CD4-positive, CD25-positive, alpha-beta regulatory T cell (primary cell): ENCODE measurements at regions not wholly inside any gene's neighbourhood (a gene's known extent, or its start where the extent isn't known, plus 50 kb on each side); places are given as distances from the start of the nearest gene placed in this dataset.

Experiments used
- ATAC-seq, 2 donors: fragments of 150-1000 bp; cut with Tn5 transposase; one replicate each; pipeline ENCODE4 v1.10.0; 2021; ENCODE audit warnings: low read depth in 2 of 2, moderate number of reproducible peaks in 2 of 2, moderate library complexity in 1 of 2
- DNase-seq, 3 donors: peaks; one replicate each; pipeline versions ENCODE4 v3.0.0 to v3.0.0-alpha.2; 2012 to 2022; ENCODE audit warnings: mixed read lengths in 1 of 3
- H3K27ac ChIP-seq: one replicate; pipeline ENCODE4 v1.7.0; 2013; ENCODE audit warnings: mild to moderate bottlenecking, low read length; ENCODE audit not compliant: insufficient read depth, poor library complexity, severe bottlenecking
- H3K27me3 ChIP-seq: one replicate; pipeline ENCODE4 v1.7.0; 2013; ENCODE audit warnings: low read length; ENCODE audit not compliant: control insufficient read depth, insufficient read depth
- H3K36me3 ChIP-seq: one replicate; pipeline ENCODE4 v1.7.0; 2013; ENCODE audit warnings: mild to moderate bottlenecking, low read length, moderate library complexity; ENCODE audit not compliant: control insufficient read depth, insufficient read depth
- H3K4me1 ChIP-seq: 2 replicates; pipeline ENCODE4 v1.7.0; 2013; ENCODE audit warnings: mild to moderate bottlenecking, low read length; ENCODE audit not compliant: insufficient read depth, control insufficient read depth, poor library complexity, severe bottlenecking
- H3K4me3 ChIP-seq: one replicate; pipeline ENCODE4 v1.7.0; 2013; ENCODE audit warnings: low read depth, mild to moderate bottlenecking, low read length, moderate library complexity
- H3K9me3 ChIP-seq, 2 experiments: 1 replicate in 1 of 2; 2 replicates in 1 of 2; pipeline ENCODE4 v1.7.0; 2013; ENCODE audit warnings: low read length in 2 of 2, mild to moderate bottlenecking in 1 of 2, moderate library complexity in 1 of 2; ENCODE audit not compliant: control insufficient read depth in 2 of 2
- H3K27ac Mint-ChIP-seq, 3 donors: one replicate each; pipeline ENCODE4 v1.8.0; 2020 to 2022; ENCODE audit warnings: mild to moderate bottlenecking in 3 of 3, mixed read lengths in 3 of 3, moderate library complexity in 2 of 3
- H3K27me3 Mint-ChIP-seq: one replicate; pipeline ENCODE4 v1.8.0; 2022; ENCODE audit warnings: mild to moderate bottlenecking, mixed read lengths
- H3K36me3 Mint-ChIP-seq: one replicate; pipeline ENCODE4 v1.8.0; 2020; ENCODE audit warnings: mixed read lengths
- H3K4me1 Mint-ChIP-seq, 4 donors: one replicate each; pipeline ENCODE4 v1.8.0; 2020 to 2022; ENCODE audit warnings: mixed read lengths in 4 of 4, mild to moderate bottlenecking in 1 of 4
- H3K4me3 Mint-ChIP-seq, 4 donors: one replicate each; pipeline ENCODE4 v1.8.0; 2020 to 2022; ENCODE audit warnings: mild to moderate bottlenecking in 4 of 4, mixed read lengths in 4 of 4, moderate library complexity in 3 of 4
- H3K9me3 Mint-ChIP-seq, 7 donors: one replicate each; pipeline ENCODE4 v1.8.0; 2020 to 2022; ENCODE audit warnings: mixed read lengths in 7 of 7, mild to moderate bottlenecking in 3 of 7, moderate library complexity in 2 of 7

DNA sequence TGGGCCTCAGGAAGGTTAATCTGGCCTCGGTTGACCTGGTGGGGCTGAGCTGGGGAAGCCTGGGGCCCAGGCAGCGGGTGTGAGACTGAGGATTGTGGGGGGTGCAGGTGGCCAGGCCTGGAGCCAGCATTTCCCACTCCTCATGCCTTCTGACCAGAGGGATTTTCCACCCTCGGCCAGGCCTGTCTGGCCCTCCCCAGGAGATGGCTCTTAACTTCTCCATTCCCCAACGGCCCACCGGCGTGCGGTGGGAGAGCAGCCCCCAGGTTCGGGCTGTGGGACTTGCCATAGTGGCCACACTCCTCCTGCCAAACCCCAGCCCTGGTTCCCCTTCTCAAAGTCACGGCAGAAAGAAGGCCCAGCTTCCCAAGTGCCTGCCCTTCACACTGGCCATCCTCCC lies 126.5 kb upstream of the RUNX3 start:
- no peak overlapping the region for H3K27ac Mint-ChIP-seq

DNA sequence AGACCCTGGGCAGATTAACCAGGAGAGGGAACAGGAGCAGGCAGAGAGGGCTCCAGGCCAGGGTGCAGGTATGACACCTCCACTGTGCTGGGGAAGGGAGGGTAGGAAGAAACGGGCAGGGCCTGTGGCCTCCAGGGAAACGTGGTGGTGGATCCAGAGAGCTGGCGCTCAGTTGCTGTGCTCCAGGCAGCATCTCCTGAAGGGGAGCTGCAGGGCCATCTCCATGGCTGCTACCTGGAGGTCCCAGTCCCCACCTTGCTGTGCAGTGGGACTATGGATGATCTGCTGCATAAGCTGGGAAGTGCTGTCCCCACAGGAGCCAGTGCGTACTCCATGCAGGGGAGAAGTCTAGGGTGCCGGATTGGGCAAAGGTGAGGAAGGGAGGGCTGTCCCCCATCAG lies 125.9 kb upstream of the RUNX3 start:
- DNase-seq: no peak
- Histone ChIP-seq H3K27ac (no peak overlapping the region), H3K36me3 (no peaks in the 10 kb centered on the region), H3K4me3 (no peak overlapping the region), H3K27me3 (peaks cover 3% of the 10 kb centered on the region), H3K9me3 (no peaks in the 10 kb centered on the region), H3K4me1 (no peaks in the 10 kb centered on the region)
- Mint-ChIP-seq H3K27me3 (peaks cover 27% of the 10 kb centered on the region), H3K4me1 (peaks cover 0 to 4% (median 0%) of the 10 kb centered on the region in 4 donors), H3K27ac (peak overlapping the region in 1 of 3 donors; percentile 8), H3K9me3 (no peaks in the 10 kb centered on the region), H3K36me3 (no peaks in the 10 kb centered on the region), H3K4me3 (no peak overlapping the region)
- ATAC-seq: no peak

More for the DNA sequence above, 126.5 kb upstream of the RUNX3 start:
- Histone ChIP-seq H3K36me3 (no peaks in the 10 kb centered on the region), H3K9me3 (no peaks in the 10 kb centered on the region), H3K4me1 (no peaks in the 10 kb centered on the region), H3K4me3 (no peak overlapping the region), H3K27me3 (peaks cover 3% of the 10 kb centered on the region), H3K27ac (no peak overlapping the region)
- Mint-ChIP-seq H3K36me3 (no peaks in the 10 kb centered on the region), H3K4me3 (no peak overlapping the region), H3K4me1 (peaks cover 0 to 4% (median 0%) of the 10 kb centered on the region in 4 donors), H3K27me3 (peaks cover 27% of the 10 kb centered on the region), H3K9me3 (no peaks in the 10 kb centered on the region)
- DNase-seq (no peak), ATAC-seq (no peak)

DNA sequence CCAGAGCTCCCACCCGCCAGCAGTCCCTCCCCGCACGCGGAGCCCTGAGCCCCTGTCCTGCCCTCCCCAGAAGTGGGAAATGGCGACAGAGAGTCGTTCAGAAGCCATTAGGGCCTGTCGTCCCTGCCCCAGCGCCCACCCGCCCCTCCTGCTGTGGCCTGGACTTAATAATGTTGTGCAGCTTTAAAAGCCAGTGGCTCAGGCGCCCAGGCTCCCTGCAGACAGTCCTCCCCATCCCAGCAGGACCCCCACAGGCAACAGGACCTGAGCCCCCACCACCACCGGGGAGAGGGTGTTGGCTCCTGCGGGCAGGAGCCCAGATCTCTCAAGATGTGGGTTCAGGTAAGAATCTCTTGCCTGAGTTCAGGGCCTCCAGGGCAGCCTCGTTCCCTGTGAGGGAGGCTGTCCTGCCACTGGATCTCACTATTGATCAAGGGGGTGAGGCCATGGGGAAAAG lies 125.3 kb upstream of the RUNX3 start:
- Mint-ChIP-seq H3K36me3 (no peaks in the 10 kb centered on the region), H3K27me3 (peaks cover 27% of the 10 kb centered on the region), H3K27ac (peak overlapping the region in 1 of 3 donors; percentile 8), H3K4me3 (no peak overlapping the region), H3K9me3 (no peaks in the 10 kb centered on the region), H3K4me1 (peaks cover 0 to 4% (median 0%) of the 10 kb centered on the region in 4 donors)
- Histone ChIP-seq H3K36me3 (no peaks in the 10 kb centered on the region), H3K4me3 (no peak overlapping the region), H3K27ac (no peak overlapping the region), H3K27me3 (peaks cover 3% of the 10 kb centered on the region), H3K4me1 (no peaks in the 10 kb centered on the region), H3K9me3 (no peaks in the 10 kb centered on the region)
- no peak for ATAC-seq
- no peak for DNase-seq

DNA sequence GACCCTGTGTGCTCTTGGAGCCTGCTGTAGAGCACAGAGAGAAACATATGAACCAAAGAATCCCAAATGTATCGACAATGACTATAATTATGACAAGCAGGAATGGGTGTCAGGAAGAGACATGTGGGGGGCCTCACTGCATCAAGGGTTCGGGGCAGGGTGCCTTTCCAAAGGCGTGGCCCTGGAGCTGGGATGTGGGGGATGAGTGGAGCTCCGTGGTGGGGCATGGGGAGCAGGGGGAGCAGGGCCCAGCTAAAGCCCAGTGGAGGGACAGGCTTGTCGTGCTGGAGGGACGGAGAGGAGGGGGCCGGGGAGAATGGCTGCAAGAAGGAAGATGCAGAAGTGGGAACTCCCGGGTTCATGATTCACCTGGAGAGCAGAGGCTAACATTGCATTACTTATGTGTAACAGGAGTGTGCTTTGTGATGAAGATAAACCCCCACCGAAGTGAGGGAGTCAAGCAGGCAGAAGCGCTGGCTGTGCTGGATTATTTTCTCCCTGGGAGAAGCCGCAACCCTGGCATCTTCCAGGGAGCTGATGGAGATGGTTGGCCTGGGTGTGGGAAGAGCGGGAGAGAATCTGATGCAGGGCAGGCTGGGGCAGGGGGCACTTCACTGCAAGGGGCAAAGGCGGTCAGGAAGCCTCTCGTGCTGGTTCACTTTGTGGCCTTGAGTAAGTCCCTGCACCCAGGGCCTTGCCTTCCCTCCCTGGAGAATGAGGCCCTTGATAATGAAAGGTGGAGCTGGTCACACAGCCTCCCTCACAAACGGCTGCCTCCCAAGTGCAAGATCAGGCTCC lies 124.6 kb upstream of the RUNX3 start:
- Histone ChIP-seq H3K4me3 (no peak overlapping the region), H3K27ac (no peak overlapping the region), H3K4me1 (no peaks in the 10 kb centered on the region), H3K9me3 (no peaks in the 10 kb centered on the region), H3K27me3 (peaks cover 3% of the 10 kb centered on the region), H3K36me3 (no peaks in the 10 kb centered on the region)
- Mint-ChIP-seq H3K27ac (peak overlapping the region in 1 of 3 donors; percentile 72), H3K4me1 (peaks cover 0 to 4% (median 0%) of the 10 kb centered on the region in 4 donors), H3K9me3 (no peaks in the 10 kb centered on the region), H3K36me3 (no peaks in the 10 kb centered on the region), H3K27me3 (peaks cover 25% of the 10 kb centered on the region), H3K4me3 (no peak overlapping the region)
- DNase-seq (no peak), ATAC-seq (no peak)

DNA sequence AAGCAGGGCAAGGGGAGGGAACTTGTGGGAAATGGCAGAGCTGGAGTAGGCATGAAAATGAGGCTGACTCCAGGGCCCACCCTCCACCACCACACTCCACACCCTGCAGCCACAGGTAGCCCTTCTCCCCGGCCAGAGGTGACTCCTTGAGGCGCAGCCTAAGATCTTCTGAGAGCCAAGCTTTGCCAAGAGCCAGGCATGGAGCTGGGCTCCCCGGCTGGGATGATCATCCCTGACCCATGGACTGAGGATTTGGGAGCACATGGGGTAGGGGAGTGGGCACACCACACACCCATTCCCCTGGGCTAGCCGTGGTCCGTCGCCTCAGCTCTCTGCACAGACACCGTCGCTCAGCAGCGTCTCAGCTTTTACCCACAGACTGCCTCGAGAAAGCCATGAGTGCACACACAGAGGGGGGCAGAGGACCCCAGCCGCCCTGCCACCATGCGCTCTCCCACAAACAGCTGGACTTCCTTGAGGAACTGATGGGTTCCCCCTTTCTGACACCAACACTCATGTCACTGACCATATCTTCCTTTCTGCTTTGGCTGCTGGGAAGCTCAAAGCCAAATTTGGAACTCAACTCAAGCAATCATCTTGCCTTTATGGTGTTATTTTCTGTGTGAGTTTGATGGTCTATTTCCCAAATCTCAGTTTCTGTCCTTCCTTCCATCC lies 123.6 kb upstream of the RUNX3 start:
- H3K27me3 Mint-ChIP-seq: peaks cover 24% of the 10 kb centered on the region
- H3K27ac ChIP-seq: no peak overlapping the region
- H3K4me1 ChIP-seq: no peaks in the 10 kb centered on the region
- H3K36me3 ChIP-seq: no peaks in the 10 kb centered on the region
- no peak overlapping the region for H3K4me3 Mint-ChIP-seq
- no peaks in the 10 kb centered on the region for H3K9me3 ChIP-seq
- peaks cover 0 to 4% (median 0%) of the 10 kb centered on the region in 4 donors for H3K4me1 Mint-ChIP-seq
- peaks cover 3% of the 10 kb centered on the region for H3K27me3 ChIP-seq
- H3K4me3 ChIP-seq: no peak overlapping the region
- ATAC-seq (no peak), DNase-seq (no peak)
- no peak overlapping the region for H3K27ac Mint-ChIP-seq
- no peaks in the 10 kb centered on the region for H3K9me3 Mint-ChIP-seq
- H3K36me3 Mint-ChIP-seq: no peaks in the 10 kb centered on the region

DNA sequence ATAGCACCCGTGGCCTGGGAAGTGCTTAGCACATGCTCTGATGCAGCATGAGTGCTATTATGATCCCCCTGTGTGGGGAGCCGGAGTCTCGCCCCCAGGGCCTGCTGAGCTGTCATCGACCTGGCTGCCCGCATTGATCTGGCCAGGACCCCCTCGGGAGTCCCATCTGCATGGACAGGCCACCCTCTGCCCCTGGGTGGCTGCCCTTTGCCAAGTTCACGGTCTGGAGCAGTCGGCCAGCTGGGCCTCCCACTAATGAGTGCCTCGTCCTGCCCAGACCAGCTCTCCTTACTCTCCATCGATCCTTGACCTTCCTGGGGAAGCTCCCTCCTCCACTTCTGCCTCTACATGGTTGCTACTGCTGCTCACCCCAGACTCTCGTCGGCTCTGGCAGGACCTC lies 121.8 kb upstream of the RUNX3 start:
- no peak overlapping the region for H3K4me3 ChIP-seq
- no peaks in the 10 kb centered on the region for H3K36me3 Mint-ChIP-seq
- no peaks in the 10 kb centered on the region for H3K27me3 ChIP-seq
- peak overlapping the region in 1 of 3 donors; percentile 48 for H3K27ac Mint-ChIP-seq
- DNase-seq: no peak
- H3K36me3 ChIP-seq: no peaks in the 10 kb centered on the region
- H3K9me3 ChIP-seq: no peaks in the 10 kb centered on the region
- no peak overlapping the region for H3K4me3 Mint-ChIP-seq
- H3K9me3 Mint-ChIP-seq: no peaks in the 10 kb centered on the region
- no peak for ATAC-seq
- H3K27ac ChIP-seq: no peak overlapping the region
- no peaks in the 10 kb centered on the region for H3K4me1 ChIP-seq
- H3K4me1 Mint-ChIP-seq: peaks cover 0 to 4% (median 0%) of the 10 kb centered on the region in 4 donors
- H3K27me3 Mint-ChIP-seq: peaks cover 21% of the 10 kb centered on the region

DNA sequence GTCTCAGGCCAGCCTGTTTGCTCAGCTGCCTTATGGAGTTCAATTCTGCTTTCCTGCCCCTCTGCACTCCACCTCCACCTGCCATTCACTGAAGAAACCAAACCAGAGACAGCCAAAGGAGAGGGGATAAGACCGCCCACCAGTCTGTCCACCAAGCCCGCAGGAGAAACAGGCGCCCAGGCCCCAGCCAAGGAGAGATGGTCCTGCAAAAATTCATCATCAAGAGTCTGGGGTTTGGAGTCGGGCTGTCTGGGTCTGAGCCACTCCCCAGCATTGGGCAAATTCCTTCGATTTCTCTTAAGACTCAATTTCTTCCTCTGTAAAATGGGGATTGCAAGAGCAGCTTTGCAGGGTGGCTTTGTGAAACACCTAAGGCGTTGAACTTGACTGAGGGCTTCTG lies 121.4 kb upstream of the RUNX3 start:
- Histone ChIP-seq H3K27ac (no peak overlapping the region), H3K4me3 (no peak overlapping the region), H3K9me3 (no peaks in the 10 kb centered on the region), H3K4me1 (no peaks in the 10 kb centered on the region), H3K36me3 (no peaks in the 10 kb centered on the region), H3K27me3 (no peaks in the 10 kb centered on the region)
- Mint-ChIP-seq H3K36me3 (no peaks in the 10 kb centered on the region), H3K27ac (peak overlapping the region in 1 of 3 donors; percentile 48), H3K27me3 (peaks cover 24% of the 10 kb centered on the region), H3K9me3 (no peaks in the 10 kb centered on the region), H3K4me3 (no peak overlapping the region), H3K4me1 (peaks cover 0 to 4% (median 0%) of the 10 kb centered on the region in 4 donors)
- ATAC-seq (no peak), DNase-seq (no peak)
